Activated T-cell treated with anti-CD3 and anti-CD28 coated beads, Interleukin-2, amount 50 U/mL, for 72 hours (primary cell): ENCODE measurements at regions not wholly inside any gene's neighbourhood (a gene's known extent, or its start where the extent isn't known, plus 50 kb on each side); places are given as distances from the start of the nearest gene placed in this dataset.
"Not testable (repeated sequence)": the region's sequence is repeated elsewhere in the genome, so short reads cannot be mapped to it uniquely, and the experiment has no call there.

ENCODE experiments used
- ATAC-seq, 2 donors: fragments of 150-1000 bp; cut with Tn5 transposase; replicated peaks in 1 of 2; 2 replicates each; pipeline ENCODE4 v1.10.0; 2021; ENCODE audit warnings: moderate library complexity in 2 of 2, mild to moderate bottlenecking in 1 of 2
- DNase-seq, 2 donors: peaks; one replicate each; pipeline ENCODE4 v3.0.0; 2021 to 2022; ENCODE audit warnings: mixed read lengths in 1 of 2
- H3K27ac Mint-ChIP-seq: one replicate; pipeline ENCODE4 v1.8.0; 2022; ENCODE audit warnings: mild to moderate bottlenecking, moderate library complexity, mixed read lengths
- H3K27me3 Mint-ChIP-seq: one replicate; pipeline ENCODE4 v1.8.0; 2022; ENCODE audit warnings: low read depth, mixed read lengths
- H3K36me3 Mint-ChIP-seq, 2 donors: one replicate each; pipeline ENCODE4 v1.8.0; 2022; ENCODE audit warnings: mixed read lengths in 2 of 2, mild to moderate bottlenecking in 1 of 2; ENCODE audit not compliant: insufficient read depth in 2 of 2
- H3K4me1 Mint-ChIP-seq: one replicate; pipeline ENCODE4 v1.8.0; 2022; ENCODE audit warnings: low read depth, mixed read lengths
- H3K4me3 Mint-ChIP-seq, 2 donors: one replicate each; pipeline ENCODE4 v1.8.0; 2022; ENCODE audit warnings: mild to moderate bottlenecking in 2 of 2, mixed read lengths in 2 of 2, moderate library complexity in 2 of 2
- H3K9me3 Mint-ChIP-seq, 2 donors: one replicate each; pipeline ENCODE4 v1.8.0; 2022; ENCODE audit warnings: mixed read lengths in 2 of 2

DNA sequence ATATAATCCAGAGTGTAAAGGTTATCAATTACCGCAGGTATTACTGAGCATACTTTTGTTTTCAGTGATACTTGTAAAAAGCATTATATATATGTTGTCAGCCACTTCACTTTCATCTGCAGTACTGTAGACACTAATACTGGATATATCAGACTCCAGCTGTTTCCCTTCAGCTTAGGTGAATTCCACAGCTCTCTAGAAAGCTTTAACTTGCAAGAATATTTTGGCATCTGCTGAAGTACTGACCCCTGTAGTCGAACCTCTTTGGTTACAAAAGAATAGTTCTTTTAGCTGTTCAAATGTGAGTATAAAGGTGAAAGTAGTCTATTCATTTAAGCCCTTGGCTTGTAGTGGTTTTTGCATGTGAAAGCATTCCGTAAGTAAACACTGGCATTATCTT is 1222.7 kb upstream of the TENM3 start:
- H3K9me3 Mint-ChIP-seq = peaks cover 8 to 12% of the 10 kb centered on the region in 2 donors
- H3K27me3 Mint-ChIP-seq = no peaks in the 10 kb centered on the region
- DNase-seq (no peak), ATAC-seq (no peak)
- H3K36me3 Mint-ChIP-seq = no peaks in the 10 kb centered on the region
- H3K4me3 Mint-ChIP-seq = no peak overlapping the region
- no peak overlapping the region for H3K27ac Mint-ChIP-seq
- H3K4me1 Mint-ChIP-seq = no peaks in the 10 kb centered on the region

DNA sequence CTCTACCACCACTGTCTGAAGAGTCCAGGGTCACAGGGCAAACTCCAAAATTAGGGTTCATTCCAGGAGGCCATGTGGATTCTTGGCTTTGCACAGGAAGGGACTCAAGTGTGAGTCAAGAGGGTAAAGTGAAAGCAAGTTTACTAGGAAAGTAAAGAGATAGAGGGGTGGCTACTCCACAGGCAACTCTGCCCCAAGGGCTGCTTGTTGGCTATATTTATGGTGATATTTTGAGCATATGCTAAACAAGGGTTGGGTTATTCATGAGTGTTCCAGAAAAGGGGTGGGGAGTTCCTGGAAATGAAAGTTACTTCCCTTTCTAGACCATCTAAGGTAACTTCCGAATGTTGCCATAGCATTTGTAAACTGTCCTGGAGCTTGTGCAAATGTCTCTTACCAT is 1222.0 kb upstream of the TENM3 start:
- peaks cover 8 to 12% of the 10 kb centered on the region in 2 donors for H3K9me3 Mint-ChIP-seq
- DNase-seq (no peak), ATAC-seq (no peak)
- H3K27me3 Mint-ChIP-seq = no peaks in the 10 kb centered on the region
- H3K27ac Mint-ChIP-seq = no peak overlapping the region
- no peak overlapping the region for H3K4me3 Mint-ChIP-seq
- H3K36me3 Mint-ChIP-seq = no peaks in the 10 kb centered on the region
- no peaks in the 10 kb centered on the region for H3K4me1 Mint-ChIP-seq

DNA sequence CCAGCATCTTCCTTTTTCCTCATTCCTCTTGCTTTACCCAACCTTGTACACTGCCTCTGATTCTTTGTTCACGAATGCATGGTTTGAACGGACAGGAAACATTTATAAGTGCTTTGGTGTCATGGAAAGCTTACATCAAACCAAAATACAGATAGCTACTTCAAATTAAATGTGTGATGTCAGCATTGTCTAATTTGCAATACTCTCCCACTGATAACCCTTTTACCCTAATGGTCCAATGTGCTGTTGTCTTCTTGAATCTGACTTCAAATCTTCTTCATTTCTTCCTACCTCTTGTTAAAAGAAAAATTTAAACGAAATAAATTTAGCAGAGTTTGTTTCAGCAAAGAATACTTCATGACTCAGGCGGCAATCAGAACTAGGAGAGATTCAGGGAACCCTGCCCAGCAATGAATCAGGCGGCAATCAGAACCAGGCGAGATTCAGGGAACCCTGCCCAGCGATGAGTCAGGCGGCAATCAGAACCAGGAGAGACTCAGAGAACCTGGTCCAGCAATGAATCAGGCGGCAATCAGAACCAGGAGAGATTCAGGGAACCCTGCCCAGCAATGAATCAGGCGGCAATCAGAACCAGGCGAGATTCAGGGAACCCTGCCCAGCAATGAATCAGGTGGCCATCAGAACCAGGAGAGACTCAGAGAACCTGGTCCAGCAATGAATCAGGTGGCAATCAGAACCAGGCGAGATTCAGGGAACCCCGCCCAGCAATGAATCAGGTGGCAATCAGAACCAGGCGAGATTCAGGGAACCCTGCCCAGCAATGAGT is 1212.9 kb upstream of the TENM3 start:
- not testable (repeated sequence) for H3K4me1 Mint-ChIP-seq, H3K27ac Mint-ChIP-seq, H3K27me3 Mint-ChIP-seq, H3K4me3 Mint-ChIP-seq, ATAC-seq, H3K36me3 Mint-ChIP-seq, DNase-seq
- H3K9me3 Mint-ChIP-seq = peaks cover 14 to 20% of the 10 kb centered on the region in 2 donors

DNA sequence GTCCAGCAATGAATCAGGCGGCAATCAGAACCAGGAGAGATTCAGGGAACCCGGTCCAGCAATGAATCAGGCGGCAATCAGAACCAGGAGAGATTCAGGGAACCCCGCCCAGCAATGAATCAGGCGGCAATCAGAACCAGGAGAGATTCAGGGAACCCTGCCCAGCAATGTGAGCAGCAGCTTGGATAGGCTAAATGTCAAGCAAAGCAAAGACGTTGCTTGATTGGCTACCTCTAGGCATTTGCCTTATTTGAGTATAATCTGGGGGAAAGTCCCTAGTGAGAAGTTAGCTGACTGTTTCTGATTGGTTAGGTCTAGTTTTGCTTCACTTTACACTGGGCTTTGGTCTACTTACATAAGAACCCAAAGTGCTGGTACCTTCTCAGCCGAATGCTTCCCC is 1212.2 kb upstream of the TENM3 start:
- DNase-seq = no peak
- no peaks in the 10 kb centered on the region for H3K27me3 Mint-ChIP-seq
- ATAC-seq = no peak
- peaks cover 14 to 20% of the 10 kb centered on the region in 2 donors for H3K9me3 Mint-ChIP-seq
- no peak overlapping the region for H3K27ac Mint-ChIP-seq
- H3K36me3 Mint-ChIP-seq = peaks cover 0 to 5% of the 10 kb centered on the region in 2 donors
- no peaks in the 10 kb centered on the region for H3K4me1 Mint-ChIP-seq
- H3K4me3 Mint-ChIP-seq = no peak overlapping the region

DNA sequence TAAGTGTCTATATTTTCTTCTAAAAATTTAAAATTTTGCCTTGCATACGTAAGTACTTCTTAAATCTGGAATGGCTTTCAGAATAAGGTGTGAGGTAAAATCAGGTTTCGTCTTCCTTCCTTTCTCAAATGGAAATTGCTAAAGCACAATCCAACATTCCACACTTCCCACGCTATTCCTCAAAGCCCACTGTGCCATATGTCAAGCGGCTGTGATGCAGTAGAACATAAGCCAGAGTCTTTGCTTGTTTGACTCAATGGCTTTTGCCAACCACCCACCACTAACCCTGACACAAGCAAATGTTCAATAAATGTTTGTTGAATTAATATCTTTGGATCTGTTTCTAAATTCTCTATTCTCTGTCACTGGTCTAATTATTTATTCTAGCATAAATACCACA is 1199.7 kb upstream of the TENM3 start:
- no peak for ATAC-seq
- H3K9me3 Mint-ChIP-seq = peaks cover 4 to 7% of the 10 kb centered on the region in 2 donors
- H3K4me1 Mint-ChIP-seq = no peaks in the 10 kb centered on the region
- no peaks in the 10 kb centered on the region for H3K27me3 Mint-ChIP-seq
- H3K27ac Mint-ChIP-seq = no peak overlapping the region
- H3K36me3 Mint-ChIP-seq = peaks cover 0 to 2% of the 10 kb centered on the region in 2 donors
- no peak for DNase-seq
- H3K4me3 Mint-ChIP-seq = no peak overlapping the region

DNA sequence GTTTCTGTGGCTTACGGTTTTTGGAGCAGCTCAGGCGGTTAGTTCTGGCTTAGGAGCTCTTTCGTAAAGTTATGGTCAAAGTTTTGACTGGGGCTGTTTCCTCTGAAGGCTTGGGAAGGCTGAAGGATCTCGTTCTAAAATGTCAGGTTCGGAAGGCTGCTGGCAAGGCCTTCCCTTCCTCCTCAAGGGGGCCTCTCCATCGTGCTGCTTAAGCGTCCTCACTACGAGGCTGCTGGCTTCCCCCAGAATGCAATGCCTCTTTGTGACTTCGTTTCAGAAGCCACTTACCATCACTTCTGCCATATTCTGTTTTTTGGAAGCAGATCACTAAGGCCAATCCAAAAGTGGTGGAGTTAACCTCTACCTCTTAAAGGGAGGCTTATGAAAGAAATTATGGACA is 1196.4 kb upstream of the TENM3 start:
- Mint-ChIP-seq H3K36me3 (peaks cover 0 to 2% of the 10 kb centered on the region in 2 donors), H3K27me3 (no peaks in the 10 kb centered on the region), H3K9me3 (peaks cover 4 to 7% of the 10 kb centered on the region in 2 donors), H3K4me3 (no peak overlapping the region), H3K27ac (no peak overlapping the region), H3K4me1 (no peaks in the 10 kb centered on the region)
- no peak for ATAC-seq
- DNase-seq = no peak

DNA sequence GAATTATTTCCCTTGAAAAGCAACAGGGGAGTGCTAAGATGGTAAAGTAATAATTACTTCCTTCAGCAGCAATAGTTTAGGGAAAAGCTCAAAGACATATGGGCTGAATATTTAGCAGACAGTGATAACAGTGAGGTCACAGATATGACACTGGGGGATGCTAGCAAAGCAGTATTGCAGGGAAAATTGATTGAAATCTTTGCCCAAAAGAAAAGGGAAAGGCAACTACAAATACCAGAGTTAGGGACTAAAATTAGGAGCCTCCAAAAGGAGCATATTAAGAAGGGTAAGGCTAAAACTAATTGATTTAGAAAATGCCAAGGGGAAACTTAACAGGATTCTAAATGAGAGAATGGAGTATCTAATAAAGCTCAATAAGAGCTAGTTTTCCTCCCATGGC is 1191.3 kb upstream of the TENM3 start:
- Mint-ChIP-seq H3K36me3 (no peaks in the 10 kb centered on the region), H3K27me3 (no peaks in the 10 kb centered on the region), H3K4me1 (no peaks in the 10 kb centered on the region), H3K4me3 (no peak overlapping the region), H3K9me3 (no peaks in the 10 kb centered on the region), H3K27ac (no peak overlapping the region)
- no peak for DNase-seq
- ATAC-seq = no peak

DNA sequence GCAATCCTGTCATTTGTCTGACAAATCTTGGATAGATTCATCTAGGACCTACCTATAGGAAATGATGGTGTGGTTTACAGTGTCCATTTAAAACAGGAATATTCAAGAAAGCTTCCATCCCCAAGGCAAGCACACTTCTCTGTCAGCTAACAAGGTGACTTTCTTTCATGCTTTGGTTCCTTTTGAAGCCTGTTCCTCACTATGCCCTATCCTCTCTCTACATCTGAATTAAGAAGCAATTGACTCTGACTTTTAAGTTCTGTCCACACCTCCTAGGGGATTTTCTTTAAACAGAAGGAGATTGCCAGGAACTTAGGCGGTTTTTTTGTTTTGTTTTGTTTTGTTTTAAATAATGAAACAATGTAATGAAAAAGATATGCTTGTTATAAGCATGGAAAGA is 1181.4 kb upstream of the TENM3 start:
- no peak overlapping the region for H3K27ac Mint-ChIP-seq
- DNase-seq (no peak), ATAC-seq (no peak)
- H3K36me3 Mint-ChIP-seq = no peaks in the 10 kb centered on the region
- peaks cover 5 to 8% of the 10 kb centered on the region in 2 donors for H3K9me3 Mint-ChIP-seq
- no peaks in the 10 kb centered on the region for H3K27me3 Mint-ChIP-seq
- no peaks in the 10 kb centered on the region for H3K4me1 Mint-ChIP-seq
- H3K4me3 Mint-ChIP-seq = no peak overlapping the region

DNA sequence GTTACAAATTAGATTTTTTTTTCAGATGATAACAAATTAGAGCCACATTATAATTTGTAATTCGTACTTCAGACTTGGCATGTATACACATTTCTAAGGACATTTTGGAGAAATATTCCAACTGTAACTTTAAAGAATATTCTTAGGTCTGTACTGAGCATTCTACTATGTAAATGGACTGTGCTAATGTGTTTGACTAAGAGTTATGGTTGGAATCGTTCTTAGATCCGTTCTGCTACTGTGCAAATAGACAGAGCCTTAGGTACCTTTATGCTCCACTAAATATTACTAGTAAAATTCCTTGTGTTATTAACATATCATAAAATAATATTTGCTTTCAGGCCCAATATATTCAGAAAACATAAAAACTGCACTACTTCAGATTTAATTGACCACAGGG is 1180.0 kb upstream of the TENM3 start:
- H3K4me1 Mint-ChIP-seq = no peaks in the 10 kb centered on the region
- no peak overlapping the region for H3K4me3 Mint-ChIP-seq
- ATAC-seq = no peak
- no peak for DNase-seq
- peaks cover 5 to 8% of the 10 kb centered on the region in 2 donors for H3K9me3 Mint-ChIP-seq
- H3K27ac Mint-ChIP-seq = no peak overlapping the region
- no peaks in the 10 kb centered on the region for H3K36me3 Mint-ChIP-seq
- no peaks in the 10 kb centered on the region for H3K27me3 Mint-ChIP-seq

DNA sequence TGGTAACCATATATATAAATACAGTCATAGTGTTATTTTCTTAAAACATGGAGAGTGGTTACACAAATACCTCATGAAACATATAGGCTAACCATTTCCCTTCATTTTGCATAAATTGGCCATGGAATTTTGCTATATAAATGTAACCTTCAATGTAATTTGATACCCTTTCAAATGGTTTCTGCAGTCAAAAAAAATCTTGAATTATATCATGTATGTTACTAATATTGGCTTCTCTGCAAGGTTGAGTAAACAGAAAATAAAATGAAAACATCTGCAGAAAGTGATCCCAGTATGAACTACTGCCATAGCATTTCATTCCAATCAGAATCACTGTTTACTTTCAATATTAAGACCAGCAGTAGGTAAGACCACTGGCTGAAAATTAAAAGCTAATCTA is 1165.9 kb upstream of the TENM3 start:
- H3K27ac Mint-ChIP-seq = no peak overlapping the region
- DNase-seq (no peak), ATAC-seq (no peak)
- no peaks in the 10 kb centered on the region for H3K27me3 Mint-ChIP-seq
- no peaks in the 10 kb centered on the region for H3K36me3 Mint-ChIP-seq
- H3K4me1 Mint-ChIP-seq = no peaks in the 10 kb centered on the region
- no peaks in the 10 kb centered on the region for H3K9me3 Mint-ChIP-seq
- H3K4me3 Mint-ChIP-seq = no peak overlapping the region

DNA sequence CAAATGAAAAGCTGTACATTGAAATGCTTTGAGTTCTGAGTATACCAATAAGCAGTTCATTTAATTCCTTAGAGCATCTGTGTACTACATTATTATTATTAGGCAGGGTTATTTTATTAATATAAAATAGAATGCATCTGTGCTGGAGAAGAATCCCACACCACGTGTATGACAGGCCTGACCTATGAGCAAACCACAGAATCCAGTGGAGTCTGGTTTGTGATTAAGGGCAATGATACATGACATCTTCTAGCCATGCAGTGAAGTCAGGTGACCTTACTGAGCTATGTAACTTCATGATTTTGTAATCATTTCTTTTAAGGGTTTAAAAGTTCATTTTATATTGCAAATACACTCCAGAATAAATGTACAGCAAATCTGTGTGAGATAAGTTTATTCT is 1165.0 kb upstream of the TENM3 start:
- no peak overlapping the region for H3K4me3 Mint-ChIP-seq
- DNase-seq (no peak), ATAC-seq (no peak)
- H3K9me3 Mint-ChIP-seq = no peaks in the 10 kb centered on the region
- no peaks in the 10 kb centered on the region for H3K36me3 Mint-ChIP-seq
- no peaks in the 10 kb centered on the region for H3K4me1 Mint-ChIP-seq
- H3K27me3 Mint-ChIP-seq = no peaks in the 10 kb centered on the region
- H3K27ac Mint-ChIP-seq = no peak overlapping the region

DNA sequence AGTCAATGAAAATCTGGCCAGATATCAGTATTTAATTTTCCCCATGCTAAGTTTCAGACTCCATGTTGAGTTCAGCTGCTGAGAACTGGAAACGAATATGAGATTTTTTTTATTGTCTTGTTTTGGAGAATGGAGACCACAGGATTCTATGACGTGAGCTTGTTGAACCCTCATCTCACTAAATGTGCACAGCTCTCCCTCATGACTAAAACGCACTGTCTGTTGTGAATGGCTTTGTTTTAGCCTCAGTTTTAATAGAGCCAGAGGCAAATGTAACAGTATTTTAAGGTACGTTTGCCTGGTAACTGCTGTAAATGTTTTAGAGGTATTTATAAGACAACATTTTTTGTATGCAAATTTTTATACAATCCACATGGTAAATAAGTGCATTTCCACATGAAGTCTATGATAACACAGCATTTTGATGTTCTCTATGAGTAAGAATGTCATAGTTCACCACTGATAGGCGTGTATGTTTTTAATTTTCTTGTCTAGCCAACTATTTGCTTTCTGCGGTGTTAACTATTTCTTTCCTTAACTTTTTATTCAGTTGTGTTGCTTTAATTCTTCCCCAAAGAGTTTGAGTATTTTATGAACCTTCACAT is 1159.3 kb upstream of the TENM3 start:
- Mint-ChIP-seq H3K9me3 (no peaks in the 10 kb centered on the region), H3K4me3 (no peak overlapping the region), H3K4me1 (no peaks in the 10 kb centered on the region), H3K27me3 (no peaks in the 10 kb centered on the region), H3K27ac (no peak overlapping the region), H3K36me3 (no peaks in the 10 kb centered on the region)
- no peak for ATAC-seq
- DNase-seq = no peak

DNA sequence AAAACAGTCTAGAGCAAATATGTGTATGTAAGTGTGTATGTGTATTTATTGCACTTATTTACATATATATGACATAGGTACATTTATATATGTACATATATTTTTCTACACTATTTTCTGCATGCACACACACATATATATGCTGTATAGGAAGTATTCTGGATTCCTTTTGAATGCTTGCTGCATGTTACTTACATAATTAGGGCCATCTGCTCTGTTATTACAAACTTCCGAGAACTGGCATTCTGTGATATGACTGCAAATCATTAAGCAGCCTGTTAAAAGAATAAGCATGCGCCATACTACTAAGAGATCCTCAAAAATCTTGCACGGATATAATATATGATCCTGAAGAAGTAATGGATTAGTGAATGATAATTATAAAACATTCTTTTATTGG is 1157.6 kb upstream of the TENM3 start:
- Mint-ChIP-seq H3K36me3 (peaks cover 1 to 2% of the 10 kb centered on the region in 2 donors), H3K27me3 (no peaks in the 10 kb centered on the region), H3K9me3 (peaks cover 2 to 3% of the 10 kb centered on the region in 2 donors), H3K4me1 (no peaks in the 10 kb centered on the region), H3K4me3 (no peak overlapping the region), H3K27ac (no peak overlapping the region)
- ATAC-seq = no peak
- no peak for DNase-seq

DNA sequence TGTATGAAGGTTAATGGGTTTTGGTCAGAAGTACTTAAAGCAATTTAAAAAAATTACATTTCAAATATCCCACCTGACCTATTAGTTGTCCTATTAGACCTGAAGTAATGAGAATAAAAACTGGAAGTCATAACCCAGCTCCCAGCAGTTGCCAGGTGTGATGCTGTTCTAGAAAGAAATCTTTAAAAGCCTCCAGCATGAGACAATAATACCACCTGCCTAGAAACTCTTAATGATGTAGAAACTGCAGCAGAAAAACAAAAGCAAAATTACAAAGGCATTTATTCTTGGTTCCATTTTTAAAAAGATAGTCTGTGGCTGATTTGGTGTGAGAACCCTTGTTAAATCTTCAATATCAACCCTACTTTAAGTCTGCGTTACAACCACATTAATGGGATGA is 1137.7 kb upstream of the TENM3 start:
- no peak for DNase-seq
- no peak overlapping the region for H3K27ac Mint-ChIP-seq
- no peaks in the 10 kb centered on the region for H3K9me3 Mint-ChIP-seq
- no peaks in the 10 kb centered on the region for H3K4me1 Mint-ChIP-seq
- no peaks in the 10 kb centered on the region for H3K27me3 Mint-ChIP-seq
- no peak overlapping the region for H3K4me3 Mint-ChIP-seq
- ATAC-seq = no peak
- H3K36me3 Mint-ChIP-seq = no peaks in the 10 kb centered on the region
